ENCODE measurements at regions not wholly inside any gene's neighbourhood (a gene's known extent, or its start where the extent isn't known, plus 50 kb on each side); places are given as distances from the start of the nearest gene placed in this dataset.

GRCh38 chr1:229148743-229149142 lies 122.2 kb upstream of the RAB4A start:
- TF ChIP-seq CTCF (IDR thresholded peaks at IDR 0.05), result no peak
- no peak for TF ChIP-seq POLR2AphosphoS5 (IDR thresholded peaks at IDR 0.05)

Data from breast epithelium (tissue), 3 donors.